Right lobe of liver (tissue), 4 donors: ENCODE measurements at regions not wholly inside any gene's neighbourhood (a gene's known extent, or its start where the extent isn't known, plus 50 kb on each side); places are given as distances from the start of the nearest gene placed in this dataset.

Experiments
- CTCF ChIP-seq, 4 donors: fragments of 200-600 bp in 3 of 4; fragments of 450-650 bp in 1 of 4; IDR thresholded peaks; one replicate each; pipeline versions ENCODE4 v1.5.1 to v1.8.0; 2016 to 2022; ENCODE audit warnings: antibody characterized with exemption in 4 of 4, mild to moderate bottlenecking in 2 of 4
- POLR2A ChIP-seq: fragments of 450-650 bp; IDR thresholded peaks from one replicate; pipeline ENCODE4 v1.6.1; 2017; ENCODE audit warnings: antibody characterized with exemption, mild to moderate bottlenecking
- donor health status: DM: no; HTN: no; CAD: no.
- donor health status: DM: no; HTN: no; CAD: no.
- donor health status: DM: no; HTN: yes; CAD: no.

- TF ChIP-seq CTCF (IDR thresholded peaks at IDR 0.05) (no peak), POLR2A (no peak)
Measured at GRCh38 chr11:45517171-45517770, 148.2 kb downstream of the CHST1 start.
